ENCODE measurements at regions not wholly inside any gene's neighbourhood (a gene's known extent, or its start where the extent isn't known, plus 50 kb on each side); places are given as distances from the start of the nearest gene placed in this dataset.

- no peak for TF ChIP-seq CTCF (IDR thresholded peaks at IDR 0.05)
- TF ChIP-seq EZH2phosphoT487 (IDR thresholded peaks at IDR 0.05) = no peak
- TF ChIP-seq EZH2 (IDR thresholded peaks at IDR 0.05) = no peak
- Mint-ChIP-seq H3K4me3 (no peak overlapping the region), H3K36me3 (no peaks in the 10 kb centered on the region), H3K4me1 (peaks cover 9% of the 10 kb centered on the region), H3K27ac (no peak overlapping the region), H3K9me3 (no peaks in the 10 kb centered on the region), H3K27me3 (ENCODE audit: insufficient read depth, low read depth) (no peaks in the 10 kb centered on the region)
- Histone ChIP-seq H3K27ac (no peak overlapping the region), H3K79me2 (ENCODE audit: low read depth) (no peaks in the 10 kb centered on the region), H3K9me3 (ENCODE audit: low read depth) (no peaks in the 10 kb centered on the region), H4K20me1 (ENCODE audit: low read depth) (no peaks in the 10 kb centered on the region), H3K4me2 (no peak overlapping the region), H3K4me3 (no peak overlapping the region), H3K4me1 (no peaks in the 10 kb centered on the region), H3K27me3 (no peaks in the 10 kb centered on the region), H3K36me3 (no peaks in the 10 kb centered on the region), H3F3A (ENCODE audit: low read depth) (no peaks in the 10 kb centered on the region), H2AFZ (replicated peaks) (no peak overlapping the region), H3K9ac (no peak overlapping the region)
- DNase-seq (ENCODE audit: low spot score) = no peak
Measured at GRCh38 chr6:159114569-159114968, 54.6 kb upstream of the FNDC1 start.

- H3K27ac ChIP-seq = no peak overlapping the region
- H2AFZ ChIP-seq (replicated peaks) = no peak overlapping the region
- TF ChIP-seq EZH2 (IDR thresholded peaks at IDR 0.05) = no peak
- no peak for TF ChIP-seq EZH2phosphoT487 (IDR thresholded peaks at IDR 0.05)
- no peak for TF ChIP-seq CTCF (IDR thresholded peaks at IDR 0.05)
- no peaks in the 10 kb centered on the region for H3K36me3 Mint-ChIP-seq
- no peaks in the 10 kb centered on the region for H3K27me3 ChIP-seq
- no peak overlapping the region for H3K9ac ChIP-seq
- no peaks in the 10 kb centered on the region for H3K4me1 ChIP-seq
- H3K79me2 ChIP-seq (ENCODE audit: low read depth) = no peaks in the 10 kb centered on the region
- H3K4me2 ChIP-seq = no peak overlapping the region
- H3K4me1 Mint-ChIP-seq = peaks cover 9% of the 10 kb centered on the region
- H3K9me3 Mint-ChIP-seq = no peaks in the 10 kb centered on the region
- H3K27ac Mint-ChIP-seq = no peak overlapping the region
- no peaks in the 10 kb centered on the region for H3K36me3 ChIP-seq
- no peaks in the 10 kb centered on the region for H3K27me3 Mint-ChIP-seq (ENCODE audit: insufficient read depth, low read depth)
- H3F3A ChIP-seq (ENCODE audit: low read depth) = no peaks in the 10 kb centered on the region
- H3K9me3 ChIP-seq (ENCODE audit: low read depth) = no peaks in the 10 kb centered on the region
- H3K4me3 Mint-ChIP-seq = no peak overlapping the region
- H4K20me1 ChIP-seq (ENCODE audit: low read depth) = no peaks in the 10 kb centered on the region
- no peak overlapping the region for H3K4me3 ChIP-seq
- DNase-seq (ENCODE audit: low spot score) = no peak
Measured at GRCh38 chr6:159113223-159113622, 56.0 kb upstream of the FNDC1 start.

GRCh38 chr6:159112714-159113113 lies 56.5 kb upstream of the FNDC1 start:
- TF ChIP-seq EZH2 (IDR thresholded peaks at IDR 0.05) = no peak
- no peak for TF ChIP-seq EZH2phosphoT487 (IDR thresholded peaks at IDR 0.05)
- no peak for TF ChIP-seq CTCF (IDR thresholded peaks at IDR 0.05)
- Histone ChIP-seq H3K79me2 (ENCODE audit: low read depth) (no peaks in the 10 kb centered on the region), H3K9me3 (ENCODE audit: low read depth) (no peaks in the 10 kb centered on the region), H3K4me2 (no peak overlapping the region), H3K9ac (no peak overlapping the region), H3F3A (ENCODE audit: low read depth) (no peaks in the 10 kb centered on the region), H3K36me3 (no peaks in the 10 kb centered on the region), H2AFZ (replicated peaks) (no peak overlapping the region), H3K27me3 (no peaks in the 10 kb centered on the region), H3K4me3 (no peak overlapping the region), H4K20me1 (ENCODE audit: low read depth) (no peaks in the 10 kb centered on the region), H3K4me1 (no peaks in the 10 kb centered on the region), H3K27ac (no peak overlapping the region)
- H3K27me3 Mint-ChIP-seq (ENCODE audit: insufficient read depth, low read depth) = peaks cover 4% of the 10 kb centered on the region
- H3K4me3 Mint-ChIP-seq = no peak overlapping the region
- DNase-seq (ENCODE audit: low spot score) = no peak
- H3K4me1 Mint-ChIP-seq = peaks cover 9% of the 10 kb centered on the region
- H3K9me3 Mint-ChIP-seq = no peaks in the 10 kb centered on the region
- H3K27ac Mint-ChIP-seq = no peak overlapping the region
- no peaks in the 10 kb centered on the region for H3K36me3 Mint-ChIP-seq

GRCh38 chr6:159110748-159111147 lies 58.5 kb upstream of the FNDC1 start:
- Mint-ChIP-seq H3K9me3 (no peaks in the 10 kb centered on the region), H3K27ac (no peak overlapping the region), H3K4me1 (peaks cover 21% of the 10 kb centered on the region), H3K27me3 (ENCODE audit: insufficient read depth, low read depth) (peaks cover 11% of the 10 kb centered on the region), H3K36me3 (no peaks in the 10 kb centered on the region), H3K4me3 (no peak overlapping the region)
- no peak overlapping the region for H3K27ac ChIP-seq
- no peak for DNase-seq (ENCODE audit: low spot score)
- H3K4me1 ChIP-seq = peaks cover 5% of the 10 kb centered on the region
- H3K4me3 ChIP-seq = no peak overlapping the region
- no peaks in the 10 kb centered on the region for H3K9me3 ChIP-seq (ENCODE audit: low read depth)
- H3K79me2 ChIP-seq (ENCODE audit: low read depth) = no peaks in the 10 kb centered on the region
- H3K4me2 ChIP-seq = no peak overlapping the region
- H3K9ac ChIP-seq = no peak overlapping the region
- no peaks in the 10 kb centered on the region for H3K36me3 ChIP-seq
- TF ChIP-seq EZH2phosphoT487 (IDR thresholded peaks at IDR 0.05) (no peak), CTCF (IDR thresholded peaks at IDR 0.05) (no peak), EZH2 (IDR thresholded peaks at IDR 0.05) (no peak)
- no peaks in the 10 kb centered on the region for H3K27me3 ChIP-seq
- H4K20me1 ChIP-seq (ENCODE audit: low read depth) = no peaks in the 10 kb centered on the region
- no peak overlapping the region for H2AFZ ChIP-seq (replicated peaks)
- no peaks in the 10 kb centered on the region for H3F3A ChIP-seq (ENCODE audit: low read depth)
